Activated CD4-positive, alpha-beta memory T cell treated with anti-CD3 and anti-CD28 coated beads, Interleukin-2, amount 10 ng/mL, durations not matched to agents 7 days and 5 days (primary cell): ENCODE measurements at regions not wholly inside any gene's neighbourhood (a gene's known extent, or its start where the extent isn't known, plus 50 kb on each side); places are given as distances from the start of the nearest gene placed in this dataset.

Experiments
- CTCF ChIA-PET: fragments of 350-600 bp; sonication (Branson Sonifier 250); formaldehyde crosslinking; loops from one replicate; lab custom pipeline; 2021; ENCODE audit warnings: antibody characterized with exemption, inconsistent platforms; lab: Charles Lee
- POLR2A ChIA-PET: fragments of 350-600 bp; sonication (Branson Sonifier 250); formaldehyde crosslinking; loops from one replicate; lab custom pipeline; 2021; ENCODE audit warnings: antibody characterized with exemption; lab: Charles Lee
- DNase-seq: peaks from one replicate; pipeline ENCODE4 v3.0.0-alpha.2; 2020
- H3K27ac Mint-ChIP-seq: one replicate; pipeline ENCODE4 v1.8.0; 2021; ENCODE audit warnings: mild to moderate bottlenecking, mixed read lengths
- H3K27me3 Mint-ChIP-seq: one replicate; pipeline ENCODE4 v1.8.0; 2021; ENCODE audit warnings: mixed read lengths
- H3K36me3 Mint-ChIP-seq: one replicate; pipeline ENCODE4 v1.8.0; 2021; ENCODE audit warnings: low read depth, mixed read lengths
- H3K4me1 Mint-ChIP-seq: one replicate; pipeline ENCODE4 v1.8.0; 2021; ENCODE audit warnings: mixed read lengths
- H3K4me3 Mint-ChIP-seq: one replicate; pipeline ENCODE4 v1.8.0; 2021; ENCODE audit warnings: mild to moderate bottlenecking, mixed read lengths
- H3K9me3 Mint-ChIP-seq: one replicate; pipeline ENCODE4 v1.8.0; 2021; ENCODE audit warnings: mixed read lengths

DNA sequence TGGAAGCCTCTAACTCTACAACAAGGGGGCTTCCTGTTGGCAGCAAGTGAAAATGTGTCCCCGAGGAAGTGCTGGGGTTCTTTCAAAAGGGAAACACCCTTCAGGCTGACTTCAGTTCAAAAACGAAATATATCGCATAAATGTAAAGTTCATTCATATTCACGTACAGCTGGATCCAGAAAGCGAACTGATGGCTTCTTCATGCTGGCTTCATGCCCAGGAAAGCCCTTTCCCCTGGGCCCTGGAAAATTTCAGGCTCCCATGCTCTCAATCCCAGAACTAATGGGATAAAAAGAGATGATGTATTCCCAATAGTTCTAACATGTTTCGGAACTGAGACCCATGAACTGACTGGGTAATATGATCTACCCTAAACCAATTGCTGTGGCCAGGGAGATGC, 104.7 kb upstream of the CDH13 start:
- H3K27ac Mint-ChIP-seq: no peak overlapping the region
- ChIA-PET POLR2A (no interaction called here), CTCF (no interaction called here)
- H3K4me3 Mint-ChIP-seq: no peak overlapping the region
- peaks cover 3% of the 10 kb centered on the region for H3K27me3 Mint-ChIP-seq
- peaks cover 3% of the 10 kb centered on the region for H3K9me3 Mint-ChIP-seq
- DNase-seq: no peak
- no peaks in the 10 kb centered on the region for H3K4me1 Mint-ChIP-seq
- no peaks in the 10 kb centered on the region for H3K36me3 Mint-ChIP-seq

DNA sequence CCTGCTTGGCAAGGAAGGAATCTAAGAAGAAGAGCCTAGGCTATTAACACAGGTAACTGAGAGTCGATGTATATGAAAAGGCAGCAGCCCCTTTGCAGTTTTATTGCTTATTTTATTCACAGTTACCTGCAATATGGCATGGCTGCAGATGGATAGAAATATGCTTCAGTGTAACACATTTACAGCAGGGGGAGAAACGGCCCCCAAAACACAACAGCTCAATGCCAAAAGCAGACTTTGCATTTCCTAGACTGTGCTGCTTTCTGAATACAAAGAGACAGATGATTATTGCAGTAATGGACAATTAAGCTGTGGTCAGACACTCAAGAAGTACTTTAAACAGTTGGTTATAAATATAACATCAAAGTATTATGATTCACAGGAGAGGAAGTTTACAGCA, 108.0 kb upstream of the CDH13 start:
- ChIA-PET CTCF (no interaction called here), POLR2A (no interaction called here)
- Mint-ChIP-seq H3K9me3 (no peaks in the 10 kb centered on the region), H3K4me1 (no peaks in the 10 kb centered on the region), H3K36me3 (no peaks in the 10 kb centered on the region), H3K4me3 (no peak overlapping the region), H3K27ac (no peak overlapping the region), H3K27me3 (peaks cover 3% of the 10 kb centered on the region)
- DNase-seq: no peak

DNA sequence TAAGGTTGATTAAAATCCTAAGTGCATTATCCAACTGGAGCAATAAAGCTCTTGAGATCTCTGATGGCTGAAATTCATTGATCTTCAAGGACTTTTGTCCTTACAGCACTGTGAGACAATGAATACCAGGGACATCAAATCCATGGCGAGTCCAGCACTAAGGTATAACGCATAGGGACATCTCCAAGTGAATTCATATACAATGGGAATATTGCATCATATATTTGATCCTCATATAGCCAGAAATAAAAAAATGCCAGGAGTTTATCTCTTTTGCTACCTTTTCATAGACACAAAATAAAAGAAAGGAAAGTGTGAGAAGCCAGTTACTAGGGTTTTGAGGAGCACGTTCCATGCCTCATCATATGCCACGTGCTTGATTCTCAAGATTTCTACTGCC, 112.5 kb upstream of the CDH13 start:
- no peak for DNase-seq
- peaks cover 3% of the 10 kb centered on the region for H3K27me3 Mint-ChIP-seq
- H3K4me1 Mint-ChIP-seq: no peaks in the 10 kb centered on the region
- H3K4me3 Mint-ChIP-seq: no peak overlapping the region
- CTCF ChIA-PET: no interaction called here
- no peaks in the 10 kb centered on the region for H3K36me3 Mint-ChIP-seq
- H3K27ac Mint-ChIP-seq: no peak overlapping the region
- POLR2A ChIA-PET: no interaction called here
- no peaks in the 10 kb centered on the region for H3K9me3 Mint-ChIP-seq

DNA sequence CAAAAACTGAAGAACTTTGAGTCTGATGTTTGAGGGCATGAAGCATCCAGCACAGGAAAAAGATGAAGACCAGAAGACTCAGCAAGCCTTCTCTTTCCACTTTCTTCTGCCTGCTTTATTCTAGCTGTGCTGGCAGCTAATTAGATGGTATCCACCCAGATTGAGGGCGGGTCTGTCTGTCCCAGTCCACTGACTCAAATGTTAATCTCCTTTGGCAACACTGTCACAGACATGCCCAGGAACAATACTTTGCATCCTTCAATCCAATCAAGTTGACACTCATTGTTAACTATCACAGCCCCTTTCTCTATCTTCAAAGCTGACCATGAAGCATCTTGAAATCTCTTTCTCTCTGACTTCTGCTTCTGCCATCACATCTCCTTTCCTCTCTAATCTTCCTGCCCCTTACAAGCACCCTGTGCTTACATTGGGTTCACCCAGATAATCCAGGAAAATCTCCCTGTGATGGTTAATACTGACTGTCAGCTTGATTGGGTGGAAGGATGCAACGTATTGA, 115.9 kb upstream of the CDH13 start:
- POLR2A ChIA-PET: no interaction called here
- Mint-ChIP-seq H3K36me3 (no peaks in the 10 kb centered on the region), H3K4me1 (no peaks in the 10 kb centered on the region), H3K4me3 (no peak overlapping the region), H3K9me3 (no peaks in the 10 kb centered on the region), H3K27me3 (peaks cover 3% of the 10 kb centered on the region), H3K27ac (no peak overlapping the region)
- no peak for DNase-seq
- CTCF ChIA-PET: no interaction called here

DNA sequence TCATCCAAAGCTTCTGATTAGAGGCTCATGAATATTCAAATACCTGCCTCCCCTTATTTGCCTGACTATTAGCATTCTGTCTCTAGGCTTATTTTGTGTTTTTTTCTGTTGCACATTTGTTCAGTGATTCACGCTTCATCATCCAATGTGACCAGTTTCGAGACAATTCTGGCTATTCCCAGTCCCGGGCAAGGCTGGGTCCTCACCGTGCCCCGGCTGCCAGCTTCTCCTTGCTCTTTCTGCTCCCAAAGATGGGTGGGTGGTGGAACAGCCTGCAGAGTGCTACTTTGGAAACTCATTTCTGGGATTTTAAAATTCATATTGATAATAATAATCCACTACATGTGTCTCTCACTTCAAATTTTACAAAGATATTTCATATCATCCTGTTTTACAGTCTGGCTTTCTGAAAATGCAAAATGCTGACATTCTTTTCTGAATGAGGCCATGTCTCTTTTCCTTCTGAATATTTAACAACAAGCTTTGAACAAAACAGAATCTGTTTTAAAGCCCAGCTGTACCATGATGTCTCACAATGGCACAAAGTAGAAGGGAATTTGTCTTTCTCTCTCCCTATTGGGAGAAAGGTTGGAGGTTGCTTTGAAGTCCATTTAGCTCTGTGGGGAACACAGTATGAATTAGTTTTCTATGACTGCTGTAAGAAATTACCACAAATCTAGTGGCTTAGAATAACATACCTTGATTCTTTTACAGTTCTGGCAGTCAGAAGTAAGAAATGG, 116.9 kb upstream of the CDH13 start:
- no peaks in the 10 kb centered on the region for H3K9me3 Mint-ChIP-seq
- POLR2A ChIA-PET: no interaction called here

DNA sequence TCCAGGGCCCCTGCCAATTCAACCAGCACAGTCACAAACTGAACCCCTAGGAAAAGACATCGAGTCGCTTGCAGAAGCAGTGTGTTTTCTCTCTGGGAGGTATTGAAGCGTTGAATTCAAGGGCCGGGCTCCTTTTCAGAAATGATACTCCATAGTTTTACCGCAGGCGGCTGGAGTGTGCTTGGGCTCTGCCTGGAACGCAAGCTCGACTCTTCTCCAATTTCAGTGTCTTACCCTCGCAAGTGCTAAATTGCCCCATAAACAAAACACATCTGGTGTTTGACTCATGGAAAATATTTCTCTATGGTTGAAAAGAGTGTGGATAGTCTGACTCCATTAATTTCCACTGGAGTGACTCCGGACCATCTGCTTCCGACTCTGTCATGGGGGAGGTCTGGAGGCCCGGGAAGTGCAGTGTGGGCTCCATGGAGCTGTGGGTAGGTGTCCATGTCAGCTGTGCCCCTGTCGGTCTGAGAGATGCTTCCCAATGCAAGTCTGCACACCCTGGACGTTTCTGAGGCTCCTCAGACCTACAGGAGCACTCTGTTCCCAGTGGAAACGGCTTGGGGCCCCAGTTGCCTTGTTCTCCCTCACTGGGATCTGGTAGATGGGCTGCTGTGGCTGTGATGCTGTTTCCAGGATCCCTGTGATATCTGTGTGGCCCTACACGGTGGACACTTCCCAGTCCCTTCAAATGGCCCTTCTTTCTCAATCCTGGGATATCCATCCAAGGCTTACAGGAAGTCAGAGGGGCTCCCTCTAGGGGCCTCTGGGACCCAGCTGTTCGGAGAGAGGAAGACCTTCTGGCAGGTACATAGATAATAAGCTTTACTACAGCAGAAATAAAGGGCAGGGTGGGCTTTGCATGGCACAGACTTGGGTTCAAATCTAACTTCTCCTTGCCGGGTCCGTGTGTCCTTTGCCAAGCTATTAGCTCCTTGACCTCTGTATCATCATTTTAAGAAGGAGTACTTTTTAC, 119.8 kb upstream of the CDH13 start:
- Mint-ChIP-seq H3K4me1 (no peaks in the 10 kb centered on the region), H3K27me3 (no peaks in the 10 kb centered on the region), H3K9me3 (no peaks in the 10 kb centered on the region), H3K36me3 (no peaks in the 10 kb centered on the region), H3K4me3 (no peak overlapping the region), H3K27ac (no peak overlapping the region)
- CTCF ChIA-PET: no interaction called here
- no peak for DNase-seq
- POLR2A ChIA-PET: no interaction called here

More for the DNA sequence above, 116.9 kb upstream of the CDH13 start:
- no peak for DNase-seq
- H3K4me3 Mint-ChIP-seq: no peak overlapping the region
- no peak overlapping the region for H3K27ac Mint-ChIP-seq
- no peaks in the 10 kb centered on the region for H3K4me1 Mint-ChIP-seq
- CTCF ChIA-PET: interaction anchor here (0.5 kb wide), 1 partner anchor 1886 kb away, joined by 3 read pairs; no protein-coding TSS in a partner anchor
- no peaks in the 10 kb centered on the region for H3K36me3 Mint-ChIP-seq
- peaks cover 2% of the 10 kb centered on the region for H3K27me3 Mint-ChIP-seq

DNA sequence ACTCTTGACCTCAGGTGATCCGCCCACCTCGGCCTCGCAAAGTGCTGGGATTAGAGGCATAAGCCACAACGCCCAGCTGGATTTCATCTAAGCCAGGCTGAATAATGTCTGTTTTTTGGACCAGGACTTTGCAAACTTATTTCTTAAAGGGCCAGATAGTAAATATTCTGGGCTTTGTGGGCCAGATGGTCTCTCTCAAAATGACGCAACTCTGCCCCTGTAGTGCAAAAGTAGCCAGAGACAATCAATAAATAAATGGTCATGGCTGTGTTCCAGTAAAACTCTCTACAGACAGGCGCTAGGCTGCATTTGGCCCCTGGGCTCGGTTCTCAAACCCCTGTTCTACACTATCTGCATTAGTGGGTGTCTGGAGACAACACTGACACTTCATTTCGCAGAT, 121.9 kb upstream of the CDH13 start:
- Mint-ChIP-seq H3K27ac (no peak overlapping the region), H3K4me3 (no peak overlapping the region), H3K4me1 (no peaks in the 10 kb centered on the region), H3K9me3 (no peaks in the 10 kb centered on the region), H3K27me3 (no peaks in the 10 kb centered on the region), H3K36me3 (no peaks in the 10 kb centered on the region)
- POLR2A ChIA-PET: no interaction called here
- CTCF ChIA-PET: no interaction called here
- no peak for DNase-seq

DNA sequence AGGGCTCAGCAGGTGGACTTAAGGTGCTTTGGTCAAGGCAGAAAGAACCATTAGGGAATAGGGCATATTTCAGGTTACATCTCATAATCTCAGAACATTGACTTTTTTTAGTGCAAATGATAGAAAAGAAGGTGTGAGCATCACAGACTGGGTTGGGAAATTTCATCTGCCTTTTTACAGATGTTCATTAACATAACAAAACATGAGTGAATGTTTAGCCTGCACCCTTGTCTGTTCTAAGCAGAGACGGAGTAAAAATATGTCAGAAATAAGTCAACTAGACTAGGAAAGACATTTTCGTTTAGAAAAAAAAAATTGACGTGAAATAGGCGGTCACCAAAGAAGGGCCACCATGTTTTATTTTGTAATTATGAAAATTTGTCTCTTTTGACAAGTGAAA, 127.5 kb upstream of the CDH13 start:
- no peak for DNase-seq
- no peaks in the 10 kb centered on the region for H3K4me1 Mint-ChIP-seq
- no peak overlapping the region for H3K4me3 Mint-ChIP-seq
- ChIA-PET POLR2A (no interaction called here), CTCF (no interaction called here)
- peaks cover 2% of the 10 kb centered on the region for H3K27me3 Mint-ChIP-seq
- no peaks in the 10 kb centered on the region for H3K36me3 Mint-ChIP-seq
- no peaks in the 10 kb centered on the region for H3K9me3 Mint-ChIP-seq
- no peak overlapping the region for H3K27ac Mint-ChIP-seq

DNA sequence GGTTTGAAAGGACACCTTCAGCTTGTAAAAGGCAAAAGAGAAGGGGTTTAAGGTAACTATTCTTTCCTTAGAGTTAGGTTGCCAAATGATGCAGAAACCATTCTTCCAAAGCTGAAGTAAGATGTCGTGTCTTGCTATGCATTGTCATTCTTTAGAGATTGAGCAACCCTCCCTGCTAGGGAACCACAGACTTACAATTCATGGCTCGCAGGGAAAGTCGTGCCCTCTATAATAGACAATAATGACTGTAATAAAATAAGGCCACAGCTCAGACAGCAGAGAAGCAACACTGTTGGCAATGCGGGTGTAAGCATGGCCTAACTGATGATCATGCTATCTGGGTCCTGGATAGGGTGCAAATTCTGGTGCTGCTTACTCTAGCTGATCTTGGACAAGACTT, 129.6 kb upstream of the CDH13 start:
- Mint-ChIP-seq H3K36me3 (no peaks in the 10 kb centered on the region), H3K27me3 (peaks cover 2% of the 10 kb centered on the region), H3K4me1 (no peaks in the 10 kb centered on the region), H3K27ac (no peak overlapping the region), H3K9me3 (no peaks in the 10 kb centered on the region), H3K4me3 (no peak overlapping the region)
- ChIA-PET CTCF (no interaction called here), POLR2A (no interaction called here)
- DNase-seq: no peak

DNA sequence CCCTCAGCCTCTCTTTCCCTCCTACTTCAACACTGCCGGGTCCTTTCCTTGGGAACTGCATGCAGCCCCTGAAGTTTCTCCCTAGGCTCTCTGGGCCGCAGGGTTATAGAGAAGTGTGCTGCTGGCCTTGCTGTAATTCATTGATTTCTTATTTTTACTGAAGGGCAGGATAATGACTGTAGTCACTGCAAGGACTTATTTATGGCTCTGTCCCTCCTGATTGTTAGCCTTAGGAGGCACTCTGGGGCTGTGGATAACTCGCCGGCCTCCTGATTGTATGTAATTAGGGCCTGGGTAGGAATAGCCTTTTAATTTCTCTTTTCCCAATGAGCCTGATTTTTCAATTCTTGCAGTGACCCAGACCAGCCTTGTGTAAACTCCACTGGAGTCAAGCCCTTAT, 138.3 kb upstream of the CDH13 start:
- no peaks in the 10 kb centered on the region for H3K9me3 Mint-ChIP-seq
- H3K4me3 Mint-ChIP-seq: no peak overlapping the region
- no peaks in the 10 kb centered on the region for H3K36me3 Mint-ChIP-seq
- H3K27me3 Mint-ChIP-seq: peaks cover 6% of the 10 kb centered on the region
- no peaks in the 10 kb centered on the region for H3K4me1 Mint-ChIP-seq
- POLR2A ChIA-PET: no interaction called here
- H3K27ac Mint-ChIP-seq: no peak overlapping the region
- CTCF ChIA-PET: no interaction called here
- DNase-seq: no peak

DNA sequence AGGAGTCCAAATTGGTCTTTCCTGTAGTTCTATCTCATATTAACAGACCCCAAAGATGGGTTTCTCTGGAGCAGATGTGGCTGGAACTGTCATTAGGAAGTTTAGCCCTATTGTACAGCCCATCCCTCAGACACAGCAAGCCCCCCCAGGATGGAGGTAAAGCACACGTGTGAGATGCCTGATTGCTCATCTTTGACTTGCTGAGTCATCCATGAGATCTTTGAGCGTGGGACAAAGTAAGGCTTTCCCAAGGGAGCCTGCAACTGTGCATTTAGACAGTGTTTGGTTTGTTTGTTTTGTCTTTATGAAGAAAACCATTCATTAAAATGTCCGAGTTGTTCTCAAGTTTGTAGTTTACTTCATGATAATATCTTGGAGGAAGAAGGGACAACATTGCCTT, 145.3 kb upstream of the CDH13 start:
- Mint-ChIP-seq H3K27ac (no peak overlapping the region), H3K27me3 (peaks cover 1% of the 10 kb centered on the region), H3K4me1 (no peaks in the 10 kb centered on the region), H3K4me3 (no peak overlapping the region), H3K9me3 (no peaks in the 10 kb centered on the region), H3K36me3 (no peaks in the 10 kb centered on the region)
- no peak for DNase-seq
- ChIA-PET CTCF (no interaction called here), POLR2A (no interaction called here)

DNA sequence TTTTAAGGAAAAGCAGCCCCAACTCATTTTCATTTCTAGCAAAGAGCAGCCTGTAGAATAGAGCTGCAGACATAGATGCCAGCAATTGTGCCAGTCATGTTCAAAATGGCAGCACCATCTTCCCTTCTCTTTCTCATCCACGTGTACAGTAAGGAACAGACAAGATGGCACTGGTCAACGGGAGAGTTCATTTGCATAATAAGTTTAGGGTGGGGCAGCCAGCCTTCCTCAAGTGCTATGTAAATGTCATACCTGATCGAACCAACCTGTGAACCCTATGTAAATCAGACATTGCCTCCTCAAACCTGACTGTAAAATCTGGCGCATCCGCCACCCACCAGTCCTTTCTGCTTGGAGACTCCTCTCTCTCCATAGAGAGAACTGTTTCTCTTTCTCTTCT, 150.0 kb upstream of the CDH13 start:
- peaks cover 5% of the 10 kb centered on the region for H3K27me3 Mint-ChIP-seq
- CTCF ChIA-PET: no interaction called here
- no peak overlapping the region for H3K4me3 Mint-ChIP-seq
- H3K27ac Mint-ChIP-seq: no peak overlapping the region
- H3K9me3 Mint-ChIP-seq: no peaks in the 10 kb centered on the region
- DNase-seq: no peak
- H3K4me1 Mint-ChIP-seq: no peaks in the 10 kb centered on the region
- H3K36me3 Mint-ChIP-seq: no peaks in the 10 kb centered on the region
- POLR2A ChIA-PET: no interaction called here

DNA sequence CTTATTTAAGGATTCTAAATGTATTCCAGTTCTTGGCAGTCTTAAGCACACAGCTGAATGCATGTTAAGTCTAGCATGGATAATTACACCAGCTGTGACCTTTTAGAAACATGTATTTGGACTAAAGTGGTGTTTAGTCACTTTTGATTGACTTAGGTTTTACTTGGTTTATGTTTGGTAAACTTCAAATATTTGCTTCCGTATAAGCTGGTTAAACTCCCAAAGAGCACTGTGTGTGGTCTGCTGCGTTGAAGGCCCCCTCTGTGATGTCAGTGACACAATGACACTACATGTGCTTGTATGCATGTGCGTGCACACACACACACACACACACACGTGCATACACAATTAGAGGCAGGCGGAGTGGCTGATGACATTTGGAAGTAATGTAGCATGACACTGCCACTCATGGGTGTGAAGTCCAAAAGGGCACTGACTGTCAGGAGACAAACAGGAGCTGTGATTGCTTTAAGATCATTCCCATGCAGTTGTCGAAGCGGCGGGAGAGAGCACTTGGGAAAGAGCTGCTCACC, 156.1 kb upstream of the CDH13 start:
- Mint-ChIP-seq H3K4me1 (no peaks in the 10 kb centered on the region), H3K4me3 (no peak overlapping the region), H3K27ac (no peak overlapping the region), H3K27me3 (peaks cover 3% of the 10 kb centered on the region), H3K36me3 (no peaks in the 10 kb centered on the region), H3K9me3 (no peaks in the 10 kb centered on the region)
- ChIA-PET POLR2A (no interaction called here), CTCF (no interaction called here)
- DNase-seq: no peak
